ENCODE measurements at regions not wholly inside any gene's neighbourhood (a gene's known extent, or its start where the extent isn't known, plus 50 kb on each side); places are given as distances from the start of the nearest gene placed in this dataset.

- TF ChIP-seq TAF1 (IDR thresholded peaks at IDR 0.05; ENCODE audit: borderline replicate concordance, insufficient read depth, low read length) = no peak
- no peak for TF ChIP-seq POLR2AphosphoS5 (IDR thresholded peaks at IDR 0.05; ENCODE audit: low read depth, low read length)
- TF ChIP-seq REST (IDR thresholded peaks at IDR 0.05; ENCODE audit: insufficient read depth in 1 of 2, low read depth in 2 of 2, low read length in 2 of 2) = no peak
- no peak for TF ChIP-seq SIN3A (IDR thresholded peaks at IDR 0.05; ENCODE audit: borderline replicate concordance, insufficient read depth, low read length)
- TF ChIP-seq FOXP2 (optimal IDR thresholded peaks at IDR 0.05; ENCODE audit: borderline replicate concordance, extremely low read depth, extremely low read length, insufficient read depth) = no peak
Observed at GRCh38 chr6:71091956-71092355, 135.1 kb upstream of the B3GAT2 start.

All from PFSK-1 (cell line).